H1 (cell line): ENCODE measurements at regions not wholly inside any gene's neighbourhood (a gene's known extent, or its start where the extent isn't known, plus 50 kb on each side); places are given as distances from the start of the nearest gene placed in this dataset.

Source experiments
- CTCF ChIA-PET: fragments of 300-600 bp; sonication (Branson Sonifier 250); formaldehyde crosslinking; loops from one replicate; lab custom pipeline; 2021; ENCODE audit not compliant: partially characterized antibody; lab: Charles Lee
- POLR2A ChIA-PET: fragments of 300-600 bp; sonication (Branson Sonifier 250); formaldehyde crosslinking; loops from one replicate; lab custom pipeline; 2021; ENCODE audit warnings: inconsistent platforms; ENCODE audit not compliant: partially characterized antibody; lab: Charles Lee
- DNase-seq, 2 experiments: peaks; one replicate each; pipeline versions ENCODE4 v3.0.0 to v3.0.0-alpha.2; 2010 to 2022; ENCODE audit warnings: low spot score in 2 of 2, low read depth in 1 of 2, mixed read lengths in 1 of 2
- FAIRE-seq: peaks from 2 replicates; lab custom pipeline; 2011; peaks lifted over from hg19 to GRCh38; lab: Jason Lieb, UNC
- H2AFZ ChIP-seq: 2 replicates; pipeline ENCODE4 v1.8.1; 2012; ENCODE audit warnings: low read length, inconsistent platforms
- H2AK5ac ChIP-seq: 2 replicates; pipeline ENCODE4 v1.6.1; 2013; ENCODE audit warnings: low read depth, low read length
- H2BK120ac ChIP-seq: replicated peaks from 2 replicates; pipeline ENCODE3; 2013; ENCODE audit warnings: low read depth, low read length, inconsistent platforms
- H2BK12ac ChIP-seq: 2 replicates; pipeline ENCODE4 v1.6.1; 2013; ENCODE audit warnings: low read depth, low read length
- H2BK15ac ChIP-seq: 2 replicates; pipeline ENCODE4 v1.6.1; 2013; ENCODE audit warnings: low read length
- H2BK20ac ChIP-seq: 2 replicates; pipeline ENCODE4 v1.6.1; 2013; ENCODE audit warnings: low read length
- H2BK5ac ChIP-seq: 2 replicates; pipeline ENCODE4 v1.6.1; 2013; ENCODE audit warnings: low read depth, low read length
- H3K14ac ChIP-seq: 2 replicates; pipeline ENCODE4 v1.6.1; 2013; ENCODE audit warnings: inconsistent platforms; ENCODE audit not compliant: insufficient read length
- H3K18ac ChIP-seq: 2 replicates; pipeline ENCODE4 v1.6.1; 2013; ENCODE audit warnings: low read length; ENCODE audit errors: extremely low read depth
- H3K23ac ChIP-seq: 2 replicates; pipeline ENCODE4 v1.6.1; 2013; ENCODE audit warnings: inconsistent platforms; ENCODE audit not compliant: insufficient read length
- H3K23me2 ChIP-seq: 2 replicates; pipeline ENCODE4 v1.6.1; 2013; ENCODE audit warnings: low read depth, low read length
- H3K27ac ChIP-seq: 2 replicates; pipeline ENCODE4 v1.6.1; 2011; ENCODE audit warnings: low read depth, low read length, inconsistent platforms
- H3K27me3 ChIP-seq, 4 experiments: replicated peaks in 1 of 4; 1 replicate in 1 of 4; 2 replicates in 3 of 4; pipeline versions ENCODE4 v1.6.1 to v1.8.1; 2011 to 2013; ENCODE audit warnings: low read length in 3 of 4, mild to moderate bottlenecking in 3 of 4, inconsistent platforms in 2 of 4, mixed read lengths in 2 of 4, moderate library complexity in 1 of 4; ENCODE audit not compliant: control insufficient read depth in 3 of 4, insufficient read depth in 3 of 4; ENCODE audit errors: extremely low read depth in 1 of 4
- H3K36me3 ChIP-seq, 4 experiments: 2 replicates each; pipeline versions ENCODE4 v1.6.1 to v1.8.1; 2011 to 2013; ENCODE audit warnings: mild to moderate bottlenecking in 4 of 4, low read length in 3 of 4, moderate library complexity in 2 of 4, control low read depth in 1 of 4, inconsistent platforms in 1 of 4; ENCODE audit not compliant: insufficient read depth in 4 of 4, control insufficient read depth in 2 of 4
- H3K4ac ChIP-seq: replicated peaks from 2 replicates; pipeline ENCODE3; 2013; ENCODE audit warnings: low read length, low read depth, mixed read lengths, inconsistent platforms; ENCODE audit not compliant: insufficient read length
- H3K4me1 ChIP-seq, 4 experiments: replicated peaks in 1 of 4; 1 replicate in 1 of 4; 2 replicates in 3 of 4; pipeline versions ENCODE4 v1.6.1 to v1.8.1; 2011 to 2013; ENCODE audit warnings: low read length in 3 of 4, inconsistent platforms in 2 of 4, mixed read lengths in 1 of 4; ENCODE audit not compliant: insufficient read depth in 4 of 4, control insufficient read depth in 3 of 4
- H3K4me2 ChIP-seq, 2 experiments: 2 replicates each; pipeline versions ENCODE4 v1.6.1 to v1.8.1; 2011 to 2013; ENCODE audit warnings: low read depth in 2 of 2, low read length in 2 of 2, control low read depth in 1 of 2, inconsistent platforms in 1 of 2, mild to moderate bottlenecking in 1 of 2; ENCODE audit not compliant: insufficient read depth in 1 of 2
- H3K4me3 ChIP-seq, 4 experiments: fragments of 200-600, 300-600 bp in 1 of 4; sonication (generic), shearing (Covaris generic), sonication (Bioruptor Twin) in 1 of 4; 2 replicates each; pipeline versions ENCODE4 v1.5.1 to v1.8.1; 2011 to 2016; ENCODE audit warnings: low read length in 4 of 4, low read depth in 3 of 4, control low read depth in 2 of 4, inconsistent platforms in 2 of 4, mild to moderate bottlenecking in 2 of 4, mixed read lengths in 1 of 4, moderate library complexity in 1 of 4; ENCODE audit not compliant: insufficient read depth in 2 of 4; ENCODE audit errors: extremely low read depth in 1 of 4
- H3K56ac ChIP-seq: replicated peaks from 2 replicates; pipeline ENCODE3; 2013; ENCODE audit warnings: low read depth, mild to moderate bottlenecking, mixed read lengths, low read length, inconsistent platforms; ENCODE audit not compliant: insufficient read length
- H3K79me1 ChIP-seq: 2 replicates; pipeline ENCODE4 v1.6.1; 2013; ENCODE audit warnings: low read depth, low read length, control low read depth
- H3K79me2 ChIP-seq, 2 experiments: 2 replicates each; pipeline versions ENCODE4 v1.6.1 to v1.8.1; 2012 to 2013; ENCODE audit warnings: low read length in 2 of 2, mild to moderate bottlenecking in 2 of 2, inconsistent platforms in 1 of 2; ENCODE audit not compliant: insufficient read depth in 2 of 2, control insufficient read depth in 1 of 2
- H3K9ac ChIP-seq, 4 experiments: replicated peaks in 1 of 4; 1 replicate in 1 of 4; 2 replicates in 3 of 4; pipeline versions ENCODE4 v1.6.1 to v1.8.1; 2011 to 2013; ENCODE audit warnings: low read depth in 3 of 4, low read length in 3 of 4, control low read depth in 2 of 4, mild to moderate bottlenecking in 2 of 4, moderate library complexity in 2 of 4, inconsistent platforms in 1 of 4; ENCODE audit errors: extremely low read depth in 1 of 4
- H3K9me3 ChIP-seq, 2 experiments: 2 replicates each; pipeline versions ENCODE4 v1.6.1 to v1.8.1; 2012 to 2013; ENCODE audit warnings: mild to moderate bottlenecking in 2 of 2, moderate library complexity in 2 of 2, control low read depth in 1 of 2, inconsistent platforms in 1 of 2, low read depth in 1 of 2, low read length in 1 of 2, mixed read lengths in 1 of 2; ENCODE audit not compliant: insufficient read depth in 2 of 2
- H4K20me1 ChIP-seq, 2 experiments: replicated peaks in 1 of 2; 2 replicates each; pipeline versions ENCODE3 to v1.8.1; 2011 to 2013; ENCODE audit warnings: inconsistent platforms in 2 of 2, low read length in 2 of 2, mild to moderate bottlenecking in 1 of 2; ENCODE audit not compliant: insufficient read depth in 2 of 2, control insufficient read depth in 1 of 2
- H4K5ac ChIP-seq: 2 replicates; pipeline ENCODE4 v1.6.1; 2013; ENCODE audit warnings: low read length, low read depth, mixed read lengths, inconsistent platforms; ENCODE audit not compliant: insufficient read length
- H4K8ac ChIP-seq: 2 replicates; pipeline ENCODE4 v1.8.0; 2013; ENCODE audit warnings: mild to moderate bottlenecking, moderate library complexity, low read length, inconsistent platforms; ENCODE audit not compliant: insufficient read depth; ENCODE audit errors: extremely low read depth
- H4K91ac ChIP-seq: replicated peaks from 2 replicates; pipeline ENCODE3; 2013; ENCODE audit warnings: low read length, mixed read lengths, inconsistent platforms; ENCODE audit not compliant: insufficient read length
- EGR1 ChIP-seq: IDR thresholded peaks from 2 replicates; pipeline ENCODE4 v1.6.1; 2011; ENCODE audit warnings: low read depth, low read length, borderline replicate concordance
- KDM1A ChIP-seq: fragments of 200-600, 300-600 bp; sonication (generic); IDR thresholded peaks from 2 replicates; pipeline ENCODE4 v1.7.1; 2016; ENCODE audit warnings: mild to moderate bottlenecking, low read length, borderline replicate concordance
- SRF ChIP-seq: IDR thresholded peaks from 2 replicates; pipeline ENCODE4 v1.6.1; 2011; ENCODE audit warnings: mild to moderate bottlenecking, low read depth, low read length, moderate library complexity
- TAF1 ChIP-seq: IDR thresholded peaks from 2 replicates; pipeline ENCODE4 v1.6.1; 2011; ENCODE audit warnings: mild to moderate bottlenecking, low read depth, low read length
- TCF12 ChIP-seq: IDR thresholded peaks from 2 replicates; pipeline ENCODE4 v1.6.1; 2011; ENCODE audit warnings: low read depth, mild to moderate bottlenecking, low read length
- WGBS, 2 experiments: shearing (Covaris generic) in 1 of 2; methylation state at CpG; one replicate each; pipeline versions ENCODE4 v1.1.6 to v1.1.7; 2013 to 2015; ENCODE audit warnings: low lambda C conversion rate in 2 of 2, mixed read lengths in 2 of 2, inconsistent platforms in 1 of 2, low coverage in 1 of 2, missing lambda C conversion rate in 1 of 2; ENCODE audit not compliant: insufficient replicate concordance in 2 of 2, insufficient coverage in 1 of 2, insufficient read length in 1 of 2; ENCODE audit errors: extremely low coverage in 1 of 2, missing lambda C conversion rate in 1 of 2; 5-methylcytosine and 5-hydroxymethylcytosine counted together

DNA sequence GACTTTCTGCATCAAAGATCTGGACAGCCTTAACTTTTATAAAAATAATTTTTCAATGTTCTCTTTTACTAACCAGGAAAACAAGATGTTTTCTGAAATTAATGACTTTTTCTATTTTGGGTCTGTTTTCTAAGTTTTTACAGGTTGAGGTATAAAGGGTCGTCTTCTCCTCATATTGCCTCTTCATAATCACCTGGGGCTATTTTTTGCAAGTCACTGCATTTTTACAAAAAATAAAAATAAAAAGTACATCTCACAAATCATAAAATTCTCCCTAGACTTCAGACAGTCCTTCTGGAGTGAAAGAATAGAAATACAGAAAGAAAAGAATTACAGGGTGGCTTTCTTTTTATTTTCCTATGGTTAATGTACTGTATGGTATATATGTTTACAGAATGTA, 168.5 kb downstream of the PALM2AKAP2 start:
- Histone ChIP-seq H3K4me1 (no peaks in the 10 kb centered on the region), H4K5ac (no peak overlapping the region), H2BK20ac (no peak overlapping the region), H2BK5ac (no peak overlapping the region), H3K4me2 (no peak overlapping the region), H4K91ac (no peak overlapping the region), H3K9ac (no peak overlapping the region), H2BK12ac (no peak overlapping the region), H3K18ac (no peak overlapping the region), H2BK120ac (no peak overlapping the region), H3K4me3 (no peak overlapping the region), H2BK15ac (no peak overlapping the region), H3K79me2 (no peaks in the 10 kb centered on the region), H3K56ac (no peak overlapping the region), H3K27me3 (no peaks in the 10 kb centered on the region), H3K14ac (no peak overlapping the region), H4K8ac (no peak overlapping the region), H3K36me3 (no peaks in the 10 kb centered on the region), H4K20me1 (no peaks in the 10 kb centered on the region), H2AFZ (no peak overlapping the region), H3K23me2 (no peaks in the 10 kb centered on the region), H3K23ac (no peak overlapping the region), H3K9me3 (no peaks in the 10 kb centered on the region), H3K79me1 (0 out of 2 replicates have a peak, but pooled peaks cover 2% of the 10 kb centered on the region), H3K4ac (no peak overlapping the region), H3K27ac (no peak overlapping the region), H2AK5ac (no peak overlapping the region)
- ChIA-PET POLR2A (no interaction called here), CTCF (no interaction called here)
- no peak for FAIRE-seq
- WGBS, 2 experiments: 94% methylated on average over 1 of the region's 1 CpG; no CpG with 5 or more reads in 1 of the 2 experiments
- TF ChIP-seq TCF12: no peak
- no peak for TF ChIP-seq SRF
- no peak for TF ChIP-seq EGR1
- TF ChIP-seq KDM1A: no peak
- TF ChIP-seq TAF1: no peak
- DNase-seq: no peak
